Urinary bladder (tissue), 3 donors: ENCODE measurements at regions not wholly inside any gene's neighbourhood (a gene's known extent, or its start where the extent isn't known, plus 50 kb on each side); places are given as distances from the start of the nearest gene placed in this dataset.

Experiments used
- DNase-seq: peaks from one replicate; pipeline ENCODE4 v3.0.0-alpha.2; 2015; ENCODE audit errors: extremely low spot score
- H3K27ac ChIP-seq: one replicate; pipeline ENCODE4 v1.5.1; 2013; ENCODE audit warnings: low read depth, mild to moderate bottlenecking, moderate library complexity
- H3K36me3 ChIP-seq: one replicate; pipeline ENCODE4 v1.6.1; 2013; ENCODE audit warnings: mild to moderate bottlenecking, moderate library complexity; ENCODE audit not compliant: insufficient read depth
- H3K4me1 ChIP-seq: one replicate; pipeline ENCODE4 v1.6.1; 2013; ENCODE audit warnings: mild to moderate bottlenecking, moderate library complexity; ENCODE audit not compliant: insufficient read depth
- H3K4me3 ChIP-seq: one replicate; pipeline ENCODE4 v1.5.1; 2013; ENCODE audit warnings: low read depth, low read length
- WGBS: extraction: QIAGEN DNeasy Blood & Tissue Kit; methylation state at CpG from one replicate; pipeline ENCODE4 v1.1.7; 2013; 5-methylcytosine and 5-hydroxymethylcytosine counted together
- donor health status: healthy with polysubstance abuse.
- donor health status: healthy.

DNA sequence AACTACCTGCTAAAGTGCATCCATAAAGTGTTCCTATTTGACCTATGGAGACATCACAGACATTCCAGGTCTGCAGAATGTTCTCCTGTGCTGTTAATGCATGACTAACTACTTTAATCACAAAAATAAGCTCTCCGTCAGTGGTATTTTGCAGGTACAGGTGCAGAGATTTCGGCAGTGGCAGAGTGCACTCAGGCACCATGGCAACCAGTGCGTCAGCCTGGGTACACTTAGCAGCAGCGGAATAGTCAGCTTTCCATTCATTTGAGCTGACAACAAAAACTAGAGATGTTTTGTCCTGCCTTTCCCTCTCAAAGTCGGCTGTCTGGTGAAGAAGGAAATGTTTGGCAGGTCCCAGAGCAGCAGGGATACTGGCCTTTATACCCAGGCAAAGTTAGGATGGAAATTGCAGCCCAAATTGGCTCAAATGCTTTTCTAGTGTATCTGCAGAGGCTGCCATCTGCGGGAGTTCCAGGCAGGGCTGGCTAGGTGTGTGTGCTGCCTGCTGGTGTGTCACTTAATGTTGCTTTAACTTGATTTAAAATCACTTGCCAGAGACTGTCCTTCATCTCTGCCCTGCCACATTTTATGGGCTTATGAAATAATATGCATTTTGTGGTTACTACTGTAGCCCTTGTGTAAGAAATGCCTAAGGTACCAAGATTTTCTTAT is 195.8 kb downstream of the RAP2A start:
- WGBS = 68% methylated on average over 6 of the region's 6 CpGs

DNA sequence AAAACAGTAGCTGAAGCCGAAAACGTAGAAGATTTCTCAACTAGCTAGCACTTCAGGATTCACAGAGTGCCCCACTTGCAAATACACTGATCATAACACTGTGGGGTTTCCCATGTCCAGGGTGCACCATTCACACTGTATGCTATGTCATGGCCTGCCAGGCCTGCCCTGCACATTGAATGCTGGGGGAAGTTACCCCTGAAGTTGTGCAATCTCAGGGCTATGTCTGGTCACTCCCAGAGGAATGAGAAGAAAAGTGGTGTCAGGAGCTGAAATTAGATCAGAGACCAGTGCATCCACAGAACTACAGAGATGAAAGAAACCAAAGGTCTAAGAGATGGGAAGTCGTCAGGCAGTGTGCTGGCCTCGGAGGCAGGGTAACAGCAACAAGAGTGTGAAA is 196.8 kb downstream of the RAP2A start:
- 89% methylated on average over 4 of the region's 4 CpGs for WGBS
- DNase-seq = no peak

More for the DNA sequence above, 195.8 kb downstream of the RAP2A start:
- H3K4me3 ChIP-seq = no peak overlapping the region
- H3K4me1 ChIP-seq = no peaks in the 10 kb centered on the region
- H3K36me3 ChIP-seq = no peaks in the 10 kb centered on the region
- H3K27ac ChIP-seq = no peak overlapping the region
- no peak for DNase-seq

DNA sequence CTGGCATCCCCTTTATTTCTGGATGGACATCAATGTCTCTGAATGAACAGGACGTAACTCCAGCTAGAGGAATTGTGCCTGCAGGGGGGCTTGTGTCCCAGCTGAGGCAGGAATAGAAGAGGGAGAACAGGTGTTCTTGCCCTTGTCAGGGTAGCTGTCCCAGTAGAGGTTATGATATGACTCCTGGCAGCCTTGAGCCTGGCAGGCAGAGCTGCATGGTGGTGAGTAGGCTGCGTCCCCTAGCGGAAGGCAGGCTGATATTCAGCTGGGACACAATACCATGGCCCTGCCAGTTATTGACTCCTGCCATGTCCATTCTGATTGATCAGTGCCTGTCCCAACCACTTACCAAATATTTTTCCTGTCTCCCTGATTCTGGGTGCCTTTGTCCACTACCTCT is 197.2 kb downstream of the RAP2A start:
- WGBS = 62% methylated on average over 3 of the region's 3 CpGs
- no peaks in the 10 kb centered on the region for H3K36me3 ChIP-seq

More for the DNA sequence above, 196.8 kb downstream of the RAP2A start:
- Histone ChIP-seq H3K4me3 (no peak overlapping the region), H3K36me3 (no peaks in the 10 kb centered on the region), H3K4me1 (no peaks in the 10 kb centered on the region), H3K27ac (no peak overlapping the region)

DNA sequence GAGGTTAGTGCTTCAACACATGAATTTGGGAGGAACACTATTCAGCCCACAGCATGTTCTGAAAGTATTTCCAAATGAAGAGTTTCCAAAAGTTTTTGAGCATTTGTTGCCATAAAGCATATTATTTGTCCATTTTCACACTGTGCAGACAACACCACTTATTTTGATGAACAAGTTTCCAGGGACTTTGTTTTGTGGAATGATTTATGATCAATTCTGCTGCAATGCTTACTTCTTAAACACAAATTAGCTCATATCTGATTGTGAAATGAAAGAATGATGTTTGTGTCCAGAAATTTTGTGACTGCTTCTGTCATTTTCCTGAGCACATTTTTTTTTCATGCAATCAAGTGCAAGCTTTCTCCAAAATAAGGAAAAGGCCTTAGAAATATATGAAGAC is 205.3 kb downstream of the RAP2A start:
- Histone ChIP-seq H3K27ac (no peak overlapping the region), H3K4me3 (no peak overlapping the region), H3K4me1 (no peaks in the 10 kb centered on the region), H3K36me3 (no peaks in the 10 kb centered on the region)
- DNase-seq = no peak

More for the DNA sequence above, 197.2 kb downstream of the RAP2A start:
- no peak overlapping the region for H3K4me3 ChIP-seq
- DNase-seq = no peak
- H3K4me1 ChIP-seq = no peaks in the 10 kb centered on the region
- H3K27ac ChIP-seq = no peak overlapping the region

DNA sequence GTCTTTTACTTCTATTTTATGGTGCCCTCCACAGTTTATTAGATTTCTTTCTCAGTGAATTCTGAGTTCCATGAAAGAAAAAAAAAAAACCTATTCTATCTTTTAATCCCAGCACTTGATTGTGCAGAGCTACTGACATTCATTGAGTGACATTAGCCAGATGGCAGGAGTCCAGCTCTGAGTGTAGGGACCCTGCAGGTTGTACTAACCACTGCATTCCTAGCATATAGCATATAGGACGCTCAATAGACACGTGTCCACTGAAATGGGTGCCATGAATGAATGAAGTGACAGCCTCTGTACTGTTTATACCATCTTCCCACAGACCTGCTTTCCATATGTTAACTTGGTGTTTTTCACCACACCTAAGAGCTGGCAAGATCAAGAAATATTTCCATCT is 206.3 kb downstream of the RAP2A start:
- WGBS = 54% methylated on average over 2 of the region's 2 CpGs

DNA sequence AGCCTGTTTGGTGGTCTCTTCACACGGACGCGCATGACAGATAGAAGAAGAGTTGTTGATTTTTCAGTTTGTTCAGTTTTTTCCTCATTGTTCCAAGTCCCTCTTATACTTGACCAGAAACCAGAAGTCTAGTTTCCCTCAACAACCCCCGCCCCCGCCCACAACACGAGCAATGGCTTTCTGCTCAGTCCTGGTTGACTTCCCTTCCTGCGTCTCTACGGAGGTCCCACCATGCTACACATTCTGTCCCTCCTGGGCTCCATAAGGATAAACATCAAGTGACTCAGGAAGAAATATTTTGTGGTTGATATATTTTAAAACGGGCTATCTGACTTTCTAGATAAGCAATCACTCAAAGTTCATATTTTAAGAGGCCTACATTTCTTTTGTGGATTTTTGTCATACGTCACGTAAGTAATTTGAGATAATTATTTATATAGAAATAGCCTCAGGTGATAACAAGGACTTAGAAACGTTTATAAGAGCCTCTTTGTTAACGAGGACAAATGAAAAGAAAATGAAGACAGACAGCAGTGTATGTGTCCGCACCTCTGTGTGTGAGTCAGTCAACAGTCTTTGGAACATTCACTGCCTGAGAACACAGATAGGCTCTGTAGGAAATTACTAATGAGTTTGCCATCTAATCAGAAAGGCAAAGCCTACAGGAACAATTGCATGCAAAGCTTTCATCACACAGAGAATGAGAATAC is 214.4 kb downstream of the RAP2A start:
- Histone ChIP-seq H3K27ac (no peak overlapping the region), H3K4me1 (no peaks in the 10 kb centered on the region), H3K4me3 (no peak overlapping the region), H3K36me3 (no peaks in the 10 kb centered on the region)
- no peak for DNase-seq
- 70% methylated on average over 14 of the region's 14 CpGs for WGBS

More for the DNA sequence above, 206.3 kb downstream of the RAP2A start:
- H3K36me3 ChIP-seq = no peaks in the 10 kb centered on the region
- H3K4me1 ChIP-seq = no peaks in the 10 kb centered on the region
- no peak overlapping the region for H3K27ac ChIP-seq
- no peak for DNase-seq
- no peak overlapping the region for H3K4me3 ChIP-seq

DNA sequence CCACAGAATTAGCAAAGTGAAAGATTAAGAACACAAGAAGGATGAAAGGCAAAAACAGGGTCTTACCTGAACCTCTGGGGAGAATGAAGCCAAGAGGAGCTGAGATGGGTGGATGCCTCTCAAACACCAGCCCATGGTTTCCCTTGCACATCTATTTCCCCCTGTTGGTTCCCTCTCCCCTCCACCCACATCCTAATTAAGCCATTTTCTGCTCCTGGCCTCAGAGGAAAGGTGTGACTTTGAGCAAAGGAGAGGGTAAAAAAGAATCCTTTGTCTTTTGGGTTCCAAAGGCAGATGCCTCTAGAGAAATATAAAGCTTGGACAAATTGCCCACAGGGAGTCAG is 214.9 kb downstream of the RAP2A start:
- no peak for DNase-seq
- no peak overlapping the region for H3K4me3 ChIP-seq
- H3K27ac ChIP-seq = no peak overlapping the region
- H3K4me1 ChIP-seq = no peaks in the 10 kb centered on the region
- no peaks in the 10 kb centered on the region for H3K36me3 ChIP-seq

DNA sequence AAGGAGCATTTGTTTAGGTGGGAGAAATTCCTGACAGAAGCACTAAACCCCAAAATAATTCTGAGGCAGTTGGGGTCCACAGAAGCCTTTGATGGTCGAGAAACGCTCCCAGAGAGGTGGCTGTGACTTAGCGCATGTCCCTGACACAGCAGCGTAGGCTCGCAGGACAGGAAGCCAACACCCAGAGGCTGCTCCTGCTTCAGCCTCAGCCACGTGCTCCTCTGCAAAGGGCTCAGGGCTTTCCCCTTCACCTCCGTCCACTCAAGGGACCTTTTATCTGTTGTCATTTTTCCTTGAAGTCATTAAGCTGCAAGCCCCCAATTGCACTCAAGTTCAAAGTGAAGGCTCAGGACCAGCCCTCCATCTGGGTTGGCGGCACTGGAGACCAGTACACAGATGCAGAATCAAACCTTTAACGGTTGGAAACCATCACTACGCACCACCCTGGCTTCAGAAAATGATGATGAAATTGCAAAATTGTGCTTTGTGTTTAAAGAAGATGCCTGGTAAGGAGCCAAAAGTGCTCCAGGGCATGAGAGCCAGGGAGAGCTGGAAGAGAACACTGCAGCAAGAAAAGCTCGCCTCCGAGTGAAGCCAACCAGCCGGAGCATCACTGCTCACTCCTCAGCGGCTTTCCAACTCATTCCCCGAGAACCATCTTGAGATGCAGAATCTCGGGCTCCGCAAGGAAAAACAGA is 219.6 kb downstream of the RAP2A start:
- no peak for DNase-seq
- WGBS = 68% methylated on average over 17 of the region's 17 CpGs

DNA sequence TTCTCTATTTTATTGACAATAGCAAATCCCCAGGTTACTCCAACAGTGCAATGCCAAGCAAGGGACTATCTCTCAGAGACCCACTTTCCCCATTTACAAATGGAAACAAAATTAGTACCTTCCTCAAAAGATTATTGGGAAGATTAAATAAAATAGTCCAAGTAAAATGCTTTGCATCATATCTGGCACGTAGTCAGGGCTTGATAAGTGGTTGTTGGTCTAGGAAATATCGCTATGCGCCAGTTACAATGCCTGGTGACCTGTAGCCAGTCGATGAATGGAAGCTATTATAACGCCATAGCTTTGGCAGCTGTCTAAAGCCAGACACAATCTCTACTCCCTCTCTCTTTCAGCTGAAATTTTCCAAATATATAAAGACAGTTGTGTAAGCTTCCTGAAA is 220.3 kb downstream of the RAP2A start:
- no peak for DNase-seq
- WGBS = 83% methylated on average over 5 of the region's 5 CpGs
- no peaks in the 10 kb centered on the region for H3K36me3 ChIP-seq
- H3K27ac ChIP-seq = no peak overlapping the region
- H3K4me3 ChIP-seq = no peak overlapping the region
- no peaks in the 10 kb centered on the region for H3K4me1 ChIP-seq

More for the DNA sequence above, 219.6 kb downstream of the RAP2A start:
- H3K4me3 ChIP-seq = no peak overlapping the region
- H3K27ac ChIP-seq = no peak overlapping the region
- H3K4me1 ChIP-seq = no peaks in the 10 kb centered on the region
- H3K36me3 ChIP-seq = no peaks in the 10 kb centered on the region

DNA sequence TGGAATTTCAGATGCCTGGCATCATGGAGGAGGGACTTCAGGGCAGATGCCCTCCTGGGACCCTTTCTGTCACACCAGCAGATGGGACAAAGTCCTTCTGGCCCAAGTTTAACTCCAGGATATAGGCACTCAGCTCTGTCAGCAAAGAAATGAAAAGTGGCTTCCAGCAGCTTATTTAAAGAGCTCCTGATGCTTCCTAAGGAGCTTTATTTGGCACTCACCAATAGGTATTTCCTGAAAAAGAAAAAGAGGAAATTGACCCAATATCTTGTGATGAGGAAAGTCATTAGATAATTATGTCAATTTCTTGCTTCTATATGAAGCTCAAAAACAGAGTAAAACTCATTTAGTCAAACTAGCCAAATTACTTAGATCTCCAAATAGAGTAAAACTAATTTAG is 224.6 kb downstream of the RAP2A start:
- Histone ChIP-seq H3K4me3 (no peak overlapping the region), H3K36me3 (no peaks in the 10 kb centered on the region), H3K27ac (no peak overlapping the region), H3K4me1 (no peaks in the 10 kb centered on the region)
- no peak for DNase-seq

DNA sequence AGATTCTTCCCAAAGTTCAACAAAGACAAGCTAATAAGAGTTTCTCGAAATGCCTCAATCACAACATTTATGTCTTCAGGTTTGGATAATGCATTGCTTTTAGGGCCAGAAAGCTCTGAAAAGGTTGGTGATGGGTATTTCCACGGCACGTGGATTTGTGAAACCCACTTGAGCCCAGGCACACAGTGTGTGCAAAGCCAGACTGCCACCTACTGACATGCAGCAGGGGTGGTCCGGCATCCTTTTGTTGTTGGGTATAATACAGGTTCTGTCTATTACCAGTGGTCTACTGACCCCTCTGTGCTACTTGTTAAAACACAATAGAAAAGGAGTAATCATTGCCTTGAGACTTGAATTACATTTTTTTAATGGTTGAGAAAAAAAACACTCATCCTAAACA is 225.6 kb downstream of the RAP2A start:
- Histone ChIP-seq H3K4me3 (no peak overlapping the region), H3K4me1 (no peaks in the 10 kb centered on the region), H3K27ac (no peak overlapping the region), H3K36me3 (no peaks in the 10 kb centered on the region)
- DNase-seq = no peak
- 36% methylated on average over 4 of the region's 4 CpGs for WGBS

DNA sequence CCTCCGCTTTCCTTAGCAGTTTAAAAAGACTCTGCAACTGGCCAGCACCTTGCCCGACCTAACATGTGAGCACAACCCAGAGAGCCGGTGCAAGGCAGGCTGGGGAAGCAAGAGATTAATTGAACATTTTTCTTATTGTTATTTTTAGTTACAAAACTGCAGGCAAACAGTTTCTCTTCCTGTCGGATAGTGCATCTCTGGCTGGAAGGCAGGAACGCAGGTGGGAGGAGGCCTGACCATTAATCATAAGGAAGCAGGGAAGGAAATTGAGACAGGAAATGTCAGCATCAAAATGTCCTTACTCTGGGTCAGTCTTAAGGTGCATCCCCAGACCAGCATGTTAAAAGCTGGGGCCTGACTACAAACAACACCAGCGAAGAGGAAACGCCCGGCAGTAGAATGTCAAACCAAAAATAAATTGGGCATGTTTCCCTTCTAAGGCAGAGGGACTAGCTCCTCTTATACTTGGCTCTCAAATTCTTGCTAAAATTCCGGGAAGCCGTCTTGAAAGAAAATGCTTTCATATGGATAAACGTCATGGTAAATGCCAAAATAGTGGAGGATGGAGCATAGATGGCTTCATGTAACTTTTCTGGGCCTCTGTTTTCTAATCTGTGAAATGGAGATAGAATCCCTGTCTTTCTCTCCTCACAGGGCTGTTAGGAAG is 226.8 kb downstream of the RAP2A start:
- Histone ChIP-seq H3K36me3 (no peaks in the 10 kb centered on the region), H3K4me3 (no peak overlapping the region), H3K4me1 (no peaks in the 10 kb centered on the region), H3K27ac (no peak overlapping the region)
- 52% methylated on average over 11 of the region's 11 CpGs for WGBS
- no peak for DNase-seq

DNA sequence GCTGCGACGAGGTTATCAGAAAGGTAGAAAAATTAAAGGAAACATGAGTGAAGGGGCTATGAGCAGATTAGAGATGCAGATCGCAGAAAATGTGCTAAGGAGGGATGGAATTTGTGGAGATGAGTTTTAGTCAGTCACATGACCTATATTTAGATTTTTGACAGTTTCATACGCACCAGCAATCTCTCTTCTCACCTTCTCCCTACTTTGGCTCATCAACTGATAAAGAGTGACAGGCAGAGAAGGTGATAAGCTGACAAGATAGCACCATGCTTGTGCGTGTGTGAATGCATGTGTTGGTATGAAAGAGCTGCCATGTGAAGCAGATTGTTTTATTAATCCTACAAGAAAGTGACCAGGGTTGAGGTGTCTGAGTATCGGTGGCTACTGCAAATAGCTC is 252.6 kb downstream of the RAP2A start:
- no peak for DNase-seq
- no peaks in the 10 kb centered on the region for H3K36me3 ChIP-seq
- 70% methylated on average over 6 of the region's 6 CpGs for WGBS
- no peak overlapping the region for H3K4me3 ChIP-seq
- no peaks in the 10 kb centered on the region for H3K4me1 ChIP-seq
- H3K27ac ChIP-seq = no peak overlapping the region

DNA sequence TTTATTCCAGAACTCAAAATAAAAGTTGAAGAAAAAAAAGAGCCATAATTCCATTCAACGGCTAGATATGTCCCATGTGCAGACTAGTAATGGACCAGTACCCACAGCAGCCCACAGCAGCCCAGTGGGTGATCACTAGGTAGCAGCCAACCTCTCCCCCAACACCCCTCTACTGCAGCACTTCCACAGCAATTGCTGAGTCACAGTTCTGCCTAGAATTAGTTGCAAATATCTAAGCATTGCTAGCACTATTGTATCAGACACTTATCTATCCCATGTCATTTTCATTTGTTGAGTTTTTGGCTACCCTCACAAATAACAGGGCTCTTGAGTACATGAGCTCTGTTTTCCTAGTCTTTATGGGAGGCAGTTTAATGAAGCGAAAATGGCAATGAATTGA is 258.7 kb downstream of the RAP2A start:
- Histone ChIP-seq H3K4me3 (no peak overlapping the region), H3K4me1 (no peaks in the 10 kb centered on the region), H3K36me3 (no peaks in the 10 kb centered on the region), H3K27ac (no peak overlapping the region)
- 86% methylated on average over 2 of the region's 2 CpGs for WGBS
- DNase-seq = no peak
